ENCODE measurements at regions not wholly inside any gene's neighbourhood (a gene's known extent, or its start where the extent isn't known, plus 50 kb on each side); places are given as distances from the start of the nearest gene placed in this dataset.

DNA sequence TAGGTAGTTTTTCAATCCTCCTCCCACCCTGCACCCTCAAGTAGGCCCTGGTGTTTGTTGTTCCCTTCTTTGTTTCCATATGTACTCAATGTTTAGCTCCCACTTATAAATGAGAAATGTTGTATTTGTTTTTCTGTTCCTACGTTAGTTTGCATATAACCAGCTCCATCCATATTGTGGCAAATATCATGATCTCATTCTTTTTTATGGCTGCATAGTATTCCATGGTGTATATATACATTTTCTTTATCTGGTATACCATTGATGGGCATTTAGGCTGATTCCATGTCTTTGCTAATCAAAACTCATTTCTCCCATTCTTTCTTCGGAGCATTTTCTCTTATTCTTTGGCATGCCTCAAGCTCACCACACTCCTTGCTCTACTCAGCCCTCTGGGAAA lies 789.6 kb upstream of the KCND2 start:
- Histone ChIP-seq H3K4me3 (no peak overlapping the region), H3K27ac (no peak overlapping the region), H3K27me3 (no peaks in the 10 kb centered on the region), H3K36me3 (no peaks in the 10 kb centered on the region), H3K4me1 (no peaks in the 10 kb centered on the region), H3K9me3 (no peaks in the 10 kb centered on the region)
- no peak for TF ChIP-seq POLR2AphosphoS5 (IDR thresholded peaks at IDR 0.05; ENCODE audit: insufficient read depth in 1 of 2, low read depth in 1 of 2)
- TF ChIP-seq, protein P1, sequence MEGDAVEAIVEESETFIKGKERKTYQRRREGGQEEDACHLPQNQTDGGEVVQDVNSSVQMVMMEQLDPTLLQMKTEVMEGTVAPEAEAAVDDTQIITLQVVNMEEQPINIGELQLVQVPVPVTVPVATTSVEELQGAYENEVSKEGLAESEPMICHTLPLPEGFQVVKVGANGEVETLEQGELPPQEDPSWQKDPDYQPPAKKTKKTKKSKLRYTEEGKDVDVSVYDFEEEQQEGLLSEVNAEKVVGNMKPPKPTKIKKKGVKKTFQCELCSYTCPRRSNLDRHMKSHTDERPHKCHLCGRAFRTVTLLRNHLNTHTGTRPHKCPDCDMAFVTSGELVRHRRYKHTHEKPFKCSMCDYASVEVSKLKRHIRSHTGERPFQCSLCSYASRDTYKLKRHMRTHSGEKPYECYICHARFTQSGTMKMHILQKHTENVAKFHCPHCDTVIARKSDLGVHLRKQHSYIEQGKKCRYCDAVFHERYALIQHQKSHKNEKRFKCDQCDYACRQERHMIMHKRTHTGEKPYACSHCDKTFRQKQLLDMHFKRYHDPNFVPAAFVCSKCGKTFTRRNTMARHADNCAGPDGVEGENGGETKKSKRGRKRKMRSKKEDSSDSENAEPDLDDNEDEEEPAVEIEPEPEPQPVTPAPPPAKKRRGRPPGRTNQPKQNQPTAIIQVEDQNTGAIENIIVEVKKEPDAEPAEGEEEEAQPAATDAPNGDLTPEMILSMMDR (IDR thresholded peaks at IDR 0.05), result no peak
- TF ChIP-seq POLR2A (IDR thresholded peaks at IDR 0.05), result no peak
- intact Hi-C loops (cut with DNase I), result no loop called here
- DNase-seq (ENCODE audit: extremely low spot score in 2 of 2), result no peak

DNA sequence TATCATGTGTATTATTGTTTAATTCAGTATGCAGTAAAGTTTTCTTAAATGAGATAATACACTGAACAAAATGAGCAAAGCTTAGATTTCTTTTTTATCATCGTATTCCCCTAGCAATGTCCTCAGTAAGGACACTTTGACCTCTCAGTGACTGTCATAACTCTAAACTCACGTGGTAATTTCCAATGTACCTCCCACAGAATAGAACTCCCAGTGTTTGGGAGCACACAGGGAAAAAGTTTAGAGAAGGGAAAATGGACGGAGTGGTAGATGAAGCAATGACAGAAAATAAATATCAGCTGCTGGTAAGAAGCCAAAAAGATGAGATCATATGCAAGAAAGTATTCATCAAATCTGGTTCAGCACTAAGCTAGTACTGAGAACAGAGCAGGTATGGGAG lies 758.6 kb upstream of the KCND2 start:
- Histone ChIP-seq H3K9me3 (no peaks in the 10 kb centered on the region), H3K4me1 (no peaks in the 10 kb centered on the region), H3K27ac (no peak overlapping the region), H3K4me3 (no peak overlapping the region), H3K36me3 (no peaks in the 10 kb centered on the region), H3K27me3 (no peaks in the 10 kb centered on the region)
- intact Hi-C loops (cut with DNase I), result no loop called here
- no peak for DNase-seq (ENCODE audit: extremely low spot score in 2 of 2)
- no peak for TF ChIP-seq POLR2AphosphoS5 (IDR thresholded peaks at IDR 0.05; ENCODE audit: insufficient read depth in 1 of 2, low read depth in 1 of 2)
- TF ChIP-seq, protein P1 (IDR thresholded peaks at IDR 0.05), result no peak
- TF ChIP-seq POLR2A (IDR thresholded peaks at IDR 0.05), result no peak

DNA sequence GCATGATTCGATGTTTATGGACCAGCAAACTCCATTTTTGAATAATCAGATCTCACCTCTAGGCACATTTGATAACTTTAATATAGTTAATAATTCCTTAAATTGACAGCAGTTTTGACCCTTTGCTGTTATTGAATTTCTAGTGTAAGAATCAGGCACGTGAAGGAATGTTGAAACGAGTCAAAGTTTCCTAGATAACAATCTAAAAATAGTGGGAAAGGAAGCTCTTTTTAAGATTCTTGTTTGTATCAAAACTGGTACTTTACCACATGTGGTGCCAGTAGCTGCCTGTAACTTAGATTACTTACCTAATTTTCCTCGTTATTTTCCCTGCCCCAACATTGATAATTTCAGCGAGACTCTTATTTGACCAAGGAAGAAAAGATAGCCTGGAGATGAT lies 757.8 kb upstream of the KCND2 start:
- intact Hi-C loops (cut with DNase I), result no loop called here
- Histone ChIP-seq H3K27me3 (no peaks in the 10 kb centered on the region), H3K4me1 (no peaks in the 10 kb centered on the region), H3K9me3 (no peaks in the 10 kb centered on the region), H3K36me3 (no peaks in the 10 kb centered on the region), H3K4me3 (no peak overlapping the region), H3K27ac (no peak overlapping the region)
- TF ChIP-seq POLR2A (IDR thresholded peaks at IDR 0.05) (no peak), POLR2AphosphoS5 (IDR thresholded peaks at IDR 0.05; ENCODE audit: insufficient read depth in 1 of 2, low read depth in 1 of 2) (no peak)
- TF ChIP-seq, protein P1 (IDR thresholded peaks at IDR 0.05), result no peak
- no peak for DNase-seq (ENCODE audit: extremely low spot score in 2 of 2)

DNA sequence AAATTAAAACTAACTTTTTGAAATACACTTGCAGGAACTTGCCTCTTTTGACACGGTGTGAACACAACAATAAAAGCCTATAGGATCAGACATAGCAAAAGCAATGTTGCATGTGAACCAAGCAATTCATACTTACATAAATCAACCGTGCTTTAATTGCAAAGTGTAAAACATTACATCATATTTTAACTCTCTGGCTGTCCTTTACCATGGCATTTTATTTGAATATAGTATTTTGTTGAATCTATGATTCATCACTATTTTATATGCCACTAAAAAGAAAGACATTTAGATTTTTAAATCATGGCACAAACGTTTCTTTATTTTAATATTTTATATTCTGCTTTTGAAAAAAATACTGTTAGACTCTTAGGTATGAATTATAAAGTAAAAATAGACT lies 757.0 kb upstream of the KCND2 start:
- no peaks in the 10 kb centered on the region for H3K27me3 ChIP-seq
- H3K36me3 ChIP-seq, result no peaks in the 10 kb centered on the region
- TF ChIP-seq, protein P1 (IDR thresholded peaks at IDR 0.05), result no peak
- no peak for TF ChIP-seq POLR2AphosphoS5 (IDR thresholded peaks at IDR 0.05; ENCODE audit: insufficient read depth in 1 of 2, low read depth in 1 of 2)
- no peak for TF ChIP-seq POLR2A (IDR thresholded peaks at IDR 0.05)
- no peaks in the 10 kb centered on the region for H3K4me1 ChIP-seq
- H3K4me3 ChIP-seq, result no peak overlapping the region
- DNase-seq (ENCODE audit: extremely low spot score in 2 of 2), result no peak
- no peaks in the 10 kb centered on the region for H3K9me3 ChIP-seq
- intact Hi-C loops (cut with DNase I), result no loop called here
- no peak overlapping the region for H3K27ac ChIP-seq

DNA sequence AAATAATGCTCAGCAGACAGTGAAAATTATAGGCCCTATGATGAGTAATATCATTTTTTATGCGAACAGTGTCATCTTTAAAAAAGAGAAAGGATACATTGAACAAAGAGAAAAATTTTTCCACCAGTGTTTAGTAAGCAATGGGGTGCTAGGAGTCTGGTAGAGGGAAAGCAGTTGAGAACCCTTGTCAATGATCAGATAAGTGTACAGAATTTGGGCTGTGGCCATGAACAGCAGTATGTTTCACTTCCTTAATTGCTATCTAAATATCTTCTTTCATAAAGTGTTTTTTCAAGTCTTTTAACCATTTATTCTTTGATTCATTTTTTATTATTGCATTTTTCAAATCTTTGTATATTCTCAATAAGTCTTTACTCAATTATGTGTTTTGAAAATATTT lies 750.7 kb upstream of the KCND2 start:
- no peaks in the 10 kb centered on the region for H3K27me3 ChIP-seq
- H3K36me3 ChIP-seq, result no peaks in the 10 kb centered on the region
- H3K27ac ChIP-seq, result no peak overlapping the region
- TF ChIP-seq POLR2AphosphoS5 (IDR thresholded peaks at IDR 0.05; ENCODE audit: insufficient read depth in 1 of 2, low read depth in 1 of 2), result no peak
- no peak for TF ChIP-seq POLR2A (IDR thresholded peaks at IDR 0.05)
- TF ChIP-seq, protein P1 (IDR thresholded peaks at IDR 0.05), result no peak
- no peak for DNase-seq (ENCODE audit: extremely low spot score in 2 of 2)
- no peaks in the 10 kb centered on the region for H3K9me3 ChIP-seq
- no peaks in the 10 kb centered on the region for H3K4me1 ChIP-seq
- intact Hi-C loops (cut with DNase I), result no loop called here
- H3K4me3 ChIP-seq, result no peak overlapping the region

Data from vagina (tissue), 2 donors.